Neuron (in vitro differentiated cells): ENCODE measurements at regions not wholly inside any gene's neighbourhood (a gene's known extent, or its start where the extent isn't known, plus 50 kb on each side); places are given as distances from the start of the nearest gene placed in this dataset.

Experiments used
- H2AFZ ChIP-seq: one replicate; pipeline ENCODE4 v1.6.1; 2013; ENCODE audit warnings: low read depth, mild to moderate bottlenecking, inconsistent platforms, low read length, moderate library complexity
- H3K27me3 ChIP-seq: one replicate; pipeline ENCODE4 v1.6.1; 2013; ENCODE audit warnings: low read length; ENCODE audit not compliant: insufficient read depth
- H3K36me3 ChIP-seq: one replicate; pipeline ENCODE4 v1.6.1; 2013; ENCODE audit warnings: low read length; ENCODE audit not compliant: insufficient read depth
- H3K4me1 ChIP-seq: one replicate; pipeline ENCODE4 v1.6.1; 2013; ENCODE audit warnings: low read length; ENCODE audit not compliant: insufficient read depth
- H3K4me3 ChIP-seq: 2 replicates; pipeline ENCODE4 v1.5.1; 2013; ENCODE audit warnings: mild to moderate bottlenecking, low read length, moderate library complexity
- H3K9me3 ChIP-seq: one replicate; pipeline ENCODE4 v1.6.1; 2013; ENCODE audit warnings: low read length

GRCh38 chr1:98503771-98504170 is 157.8 kb upstream of the SNX7 start:
- H3K9me3 ChIP-seq = no peaks in the 10 kb centered on the region
- no peak overlapping the region for H2AFZ ChIP-seq
- no peak overlapping the region for H3K4me3 ChIP-seq
- no peaks in the 10 kb centered on the region for H3K27me3 ChIP-seq
- H3K36me3 ChIP-seq = no peaks in the 10 kb centered on the region
- no peaks in the 10 kb centered on the region for H3K4me1 ChIP-seq

DNA sequence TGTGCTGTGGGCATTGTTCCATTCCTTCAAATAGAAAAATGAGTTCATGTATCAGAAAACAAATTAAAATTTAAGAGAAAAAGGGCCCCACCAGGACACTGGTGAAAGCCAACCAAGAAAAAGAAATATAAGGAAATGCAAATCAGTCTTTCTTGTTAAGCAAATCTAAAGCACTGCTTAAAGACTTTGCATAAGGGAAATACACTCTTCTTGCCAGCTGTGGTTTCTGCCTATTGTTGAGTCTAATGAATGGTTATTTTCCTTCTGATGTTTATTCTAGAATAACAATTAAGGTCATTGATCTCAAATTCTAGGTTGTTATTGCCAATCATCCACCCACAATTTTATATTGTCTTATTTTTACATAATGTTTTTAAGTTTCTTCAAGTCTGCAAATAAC is 158.6 kb upstream of the SNX7 start:
- Histone ChIP-seq H3K4me3 (no peak overlapping the region), H3K4me1 (no peaks in the 10 kb centered on the region), H3K36me3 (no peaks in the 10 kb centered on the region), H2AFZ (no peak overlapping the region), H3K9me3 (no peaks in the 10 kb centered on the region), H3K27me3 (no peaks in the 10 kb centered on the region)

DNA sequence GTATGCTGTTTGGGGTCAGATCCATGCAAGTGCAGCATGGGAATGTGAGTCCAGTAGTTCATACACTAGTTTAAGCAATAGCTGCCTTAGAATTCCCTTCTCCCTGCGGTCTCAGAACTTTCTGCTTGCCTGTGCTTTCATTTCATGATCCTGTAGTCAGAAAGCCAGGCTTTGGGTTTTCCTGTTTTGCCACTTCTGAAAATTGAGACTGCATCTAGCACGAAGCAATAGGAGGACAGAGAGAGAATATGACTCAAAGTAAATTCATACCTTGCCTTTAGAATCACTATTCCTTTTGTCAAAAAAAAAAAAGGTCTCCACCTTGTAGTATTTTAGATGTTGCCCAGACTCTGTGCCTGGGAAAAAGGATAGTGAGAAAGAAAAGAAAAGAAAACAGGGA is 161.2 kb upstream of the SNX7 start:
- Histone ChIP-seq H3K4me3 (no peak overlapping the region), H3K4me1 (peaks cover 3% of the 10 kb centered on the region), H2AFZ (no peak overlapping the region), H3K36me3 (no peaks in the 10 kb centered on the region), H3K9me3 (no peaks in the 10 kb centered on the region), H3K27me3 (no peaks in the 10 kb centered on the region)

DNA sequence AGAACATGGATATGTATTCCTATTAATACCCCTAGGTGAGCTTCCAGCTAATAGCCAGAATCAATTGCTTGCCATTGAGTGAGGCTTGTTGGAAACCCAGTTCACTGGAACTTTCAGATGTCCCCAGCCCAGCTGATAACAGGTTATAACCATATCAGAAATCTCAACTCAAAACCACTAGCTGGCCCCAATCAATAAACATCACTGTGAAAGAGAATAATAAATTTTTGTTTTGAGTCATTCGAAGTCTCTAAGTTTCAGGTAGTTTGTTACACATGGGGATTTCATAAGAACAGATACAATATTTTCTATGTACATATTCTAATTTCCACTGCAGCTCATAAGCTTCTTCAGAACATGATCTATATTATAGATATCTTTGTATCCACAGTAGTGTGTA is 162.9 kb upstream of the SNX7 start:
- H3K36me3 ChIP-seq = no peaks in the 10 kb centered on the region
- H3K9me3 ChIP-seq = no peaks in the 10 kb centered on the region
- no peak overlapping the region for H2AFZ ChIP-seq
- no peak overlapping the region for H3K4me3 ChIP-seq
- H3K4me1 ChIP-seq = peaks cover 3% of the 10 kb centered on the region
- no peaks in the 10 kb centered on the region for H3K27me3 ChIP-seq

DNA sequence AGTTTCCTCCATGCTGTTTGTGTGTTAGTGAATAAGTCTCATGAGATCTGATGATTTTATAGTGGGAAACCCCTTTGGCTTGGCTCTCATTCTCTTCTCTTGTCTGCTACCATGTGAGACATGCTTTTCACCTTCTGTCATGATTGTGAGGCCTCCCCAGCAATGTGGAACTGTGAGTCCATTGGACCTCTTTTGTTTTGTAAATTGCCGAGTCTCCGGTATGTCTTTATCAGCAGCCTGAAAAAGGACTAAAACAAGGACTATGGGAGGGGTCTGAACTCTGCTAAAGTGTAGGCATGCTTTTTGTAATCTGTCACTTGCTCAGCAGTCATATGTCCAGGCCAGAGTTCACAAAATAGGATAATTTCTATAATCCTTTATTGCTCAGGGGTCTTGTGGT is 164.0 kb upstream of the SNX7 start:
- no peak overlapping the region for H2AFZ ChIP-seq
- H3K27me3 ChIP-seq = no peaks in the 10 kb centered on the region
- no peaks in the 10 kb centered on the region for H3K9me3 ChIP-seq
- H3K4me3 ChIP-seq = no peak overlapping the region
- H3K36me3 ChIP-seq = no peaks in the 10 kb centered on the region
- H3K4me1 ChIP-seq = peaks cover 3% of the 10 kb centered on the region

DNA sequence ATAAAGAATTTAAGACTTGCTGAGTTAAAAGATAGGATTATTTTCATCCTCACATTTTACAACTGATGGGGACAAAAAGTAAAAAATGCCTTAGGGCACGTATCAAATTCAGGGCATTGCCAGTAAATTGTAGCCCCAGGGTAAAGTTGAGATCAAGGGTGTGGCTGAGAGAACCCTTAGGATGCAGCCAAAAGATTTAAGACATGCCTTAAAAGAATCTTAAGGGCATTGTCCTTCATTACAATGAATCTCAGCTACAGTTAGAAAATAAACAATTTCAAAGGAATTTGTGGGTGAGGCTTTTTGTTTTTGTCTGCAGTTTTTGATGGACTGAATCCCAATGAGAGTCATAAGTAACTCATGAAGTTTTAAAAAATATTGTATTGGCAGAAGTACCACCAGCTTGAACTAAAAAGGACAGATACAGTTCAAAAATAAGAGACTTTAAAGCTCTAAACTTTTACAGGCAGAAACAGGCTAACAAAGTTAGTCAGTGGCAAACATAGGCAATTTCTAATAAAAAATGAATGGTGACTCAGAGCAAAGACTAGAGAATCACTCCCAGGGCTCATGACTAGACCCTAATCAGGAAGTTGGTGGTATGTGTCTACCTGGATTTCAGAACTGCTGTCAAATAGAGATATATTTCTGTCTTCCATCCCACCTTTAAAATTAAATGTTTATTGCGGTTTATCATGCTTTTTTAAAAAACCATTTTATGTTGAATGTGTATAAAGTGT is 165.1 kb upstream of the SNX7 start:
- H2AFZ ChIP-seq = no peak overlapping the region
- H3K4me3 ChIP-seq = no peak overlapping the region
- H3K36me3 ChIP-seq = no peaks in the 10 kb centered on the region
- no peaks in the 10 kb centered on the region for H3K27me3 ChIP-seq
- peaks cover 3% of the 10 kb centered on the region for H3K4me1 ChIP-seq
- no peaks in the 10 kb centered on the region for H3K9me3 ChIP-seq

GRCh38 chr1:98493469-98493868 is 168.1 kb upstream of the SNX7 start:
- H3K27me3 ChIP-seq = no peaks in the 10 kb centered on the region
- H3K36me3 ChIP-seq = no peaks in the 10 kb centered on the region
- peaks cover 3% of the 10 kb centered on the region for H3K4me1 ChIP-seq
- H2AFZ ChIP-seq = no peak overlapping the region
- H3K9me3 ChIP-seq = no peaks in the 10 kb centered on the region
- no peak overlapping the region for H3K4me3 ChIP-seq

DNA sequence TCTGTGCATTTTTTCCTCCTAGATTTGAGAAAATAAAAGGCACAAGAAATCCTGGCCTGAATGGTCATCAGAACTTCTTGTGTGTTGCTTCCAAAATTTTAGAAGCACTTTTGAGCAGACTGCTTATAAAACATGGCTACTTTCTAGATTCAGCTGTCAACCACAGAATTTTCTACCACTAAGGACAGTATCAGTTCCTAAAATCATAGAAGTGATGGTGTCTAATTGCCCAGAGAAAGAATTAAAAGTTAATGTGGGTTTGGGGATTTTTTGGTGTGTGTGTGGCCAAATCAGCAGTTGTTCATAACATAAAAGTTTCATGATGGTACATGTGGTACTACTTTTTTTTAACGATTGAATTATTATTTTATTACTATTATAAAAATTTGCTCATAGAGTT is 171.4 kb upstream of the SNX7 start:
- H3K36me3 ChIP-seq = no peaks in the 10 kb centered on the region
- H3K27me3 ChIP-seq = no peaks in the 10 kb centered on the region
- H3K4me3 ChIP-seq = no peak overlapping the region
- H3K4me1 ChIP-seq = no peaks in the 10 kb centered on the region
- H3K9me3 ChIP-seq = no peaks in the 10 kb centered on the region
- no peak overlapping the region for H2AFZ ChIP-seq

DNA sequence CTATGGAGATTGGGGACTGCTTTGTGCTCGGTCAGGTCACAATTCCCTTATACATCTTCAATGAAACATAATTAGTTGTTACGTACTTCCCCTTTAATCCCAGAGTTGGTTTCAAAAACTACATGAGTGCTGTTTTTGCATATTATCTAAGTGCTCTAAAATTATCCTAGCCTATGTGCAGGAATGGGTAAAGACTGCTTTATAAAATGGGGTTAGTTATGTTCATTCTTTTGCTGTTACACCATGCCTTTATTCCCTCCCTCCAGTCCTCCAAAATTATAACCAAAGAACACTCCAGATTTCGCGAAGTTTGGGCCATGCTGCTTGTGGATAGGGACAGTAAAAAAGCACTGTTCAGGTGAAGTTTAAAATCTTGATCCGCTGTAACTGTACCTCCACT is 173.9 kb upstream of the SNX7 start:
- Histone ChIP-seq H2AFZ (no peak overlapping the region), H3K36me3 (no peaks in the 10 kb centered on the region), H3K27me3 (no peaks in the 10 kb centered on the region), H3K4me3 (no peak overlapping the region), H3K4me1 (no peaks in the 10 kb centered on the region), H3K9me3 (no peaks in the 10 kb centered on the region)

DNA sequence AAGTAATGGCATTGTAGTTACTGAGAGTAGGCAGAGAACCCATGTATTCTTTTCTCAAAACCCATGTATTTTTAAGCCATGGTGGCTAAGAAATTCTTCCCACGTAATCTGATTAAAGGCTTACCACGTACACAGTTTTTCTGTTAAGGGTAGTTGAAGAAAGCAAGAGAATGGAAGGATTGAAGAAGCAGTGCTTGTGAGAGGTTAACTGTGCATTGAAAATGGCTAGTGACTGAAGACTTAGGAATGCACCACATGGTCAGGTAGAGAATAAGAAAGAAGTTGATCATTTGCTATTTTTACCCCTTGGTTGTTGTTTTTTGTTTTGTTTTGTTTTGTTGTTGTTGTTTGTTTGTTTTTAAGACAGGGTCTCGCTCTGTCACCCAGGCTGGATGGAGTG is 178.9 kb upstream of the SNX7 start:
- H3K4me3 ChIP-seq = no peak overlapping the region
- H3K27me3 ChIP-seq = no peaks in the 10 kb centered on the region
- H3K9me3 ChIP-seq = no peaks in the 10 kb centered on the region

DNA sequence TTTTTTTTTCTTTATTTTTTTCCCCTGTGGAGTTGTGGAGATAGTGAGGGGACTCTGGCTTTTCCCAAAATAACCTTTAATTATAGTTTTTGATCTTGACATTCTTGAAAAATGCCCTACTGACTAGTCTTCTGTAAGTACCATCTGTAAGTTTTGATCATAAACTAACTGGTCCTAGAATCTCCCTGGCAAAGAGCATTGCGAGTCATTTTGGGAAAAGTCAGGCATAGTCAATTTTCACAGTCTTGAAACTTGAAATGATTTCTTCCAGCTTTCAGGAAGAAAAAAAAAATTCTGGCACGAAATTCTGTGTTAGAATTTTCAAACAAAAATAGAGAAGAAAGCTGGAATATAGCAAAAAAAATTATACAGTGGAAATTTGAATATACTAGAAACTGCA is 181.2 kb upstream of the SNX7 start:
- Histone ChIP-seq H3K27me3 (no peaks in the 10 kb centered on the region), H3K4me3 (no peak overlapping the region), H3K4me1 (no peaks in the 10 kb centered on the region), H2AFZ (no peak overlapping the region), H3K36me3 (no peaks in the 10 kb centered on the region), H3K9me3 (no peaks in the 10 kb centered on the region)

More for the DNA sequence above, 178.9 kb upstream of the SNX7 start:
- Histone ChIP-seq H3K36me3 (no peaks in the 10 kb centered on the region), H3K4me1 (no peaks in the 10 kb centered on the region), H2AFZ (no peak overlapping the region)

DNA sequence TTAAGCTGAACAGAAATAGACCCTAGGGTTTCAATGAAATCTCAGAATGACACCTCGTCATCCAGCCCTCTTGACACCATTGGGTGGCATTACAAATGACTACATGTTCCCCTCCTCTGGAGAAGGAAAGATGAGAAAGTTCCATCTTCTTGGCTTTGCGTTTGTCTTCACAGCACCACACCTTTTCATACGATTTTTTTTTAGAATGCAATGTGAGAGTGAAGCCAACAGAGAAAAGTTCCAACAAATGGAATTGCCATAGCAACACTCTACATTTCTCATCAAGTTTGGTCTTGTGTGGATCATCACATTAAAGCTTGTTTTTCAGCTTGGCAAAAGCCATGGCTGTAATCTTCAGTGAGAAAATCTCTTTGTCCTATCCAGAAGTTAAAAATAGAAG is 183.4 kb upstream of the SNX7 start:
- H3K4me1 ChIP-seq = no peaks in the 10 kb centered on the region
- no peaks in the 10 kb centered on the region for H3K36me3 ChIP-seq
- no peak overlapping the region for H3K4me3 ChIP-seq
- no peaks in the 10 kb centered on the region for H3K9me3 ChIP-seq
- H2AFZ ChIP-seq = no peak overlapping the region
- H3K27me3 ChIP-seq = no peaks in the 10 kb centered on the region

DNA sequence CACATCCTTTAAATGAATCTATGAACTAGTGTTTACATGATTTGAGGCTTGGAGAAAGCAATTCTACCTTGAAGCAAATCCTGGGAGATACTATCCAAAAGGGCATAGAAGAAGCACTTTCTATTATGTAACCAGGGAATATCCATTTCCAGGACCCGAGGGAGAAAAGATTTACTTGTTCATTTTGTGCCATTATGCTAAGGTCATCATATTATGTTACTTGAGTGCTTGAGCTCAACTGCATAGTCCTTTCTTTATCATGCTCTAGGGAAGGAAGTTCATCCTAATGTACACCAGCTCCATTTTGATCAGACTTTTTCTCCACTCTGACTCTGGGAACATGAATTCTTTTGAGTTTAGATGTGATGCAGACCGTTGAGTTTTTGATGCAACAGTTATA is 188.6 kb upstream of the SNX7 start:
- H2AFZ ChIP-seq = no peak overlapping the region
- H3K36me3 ChIP-seq = no peaks in the 10 kb centered on the region
- H3K9me3 ChIP-seq = no peaks in the 10 kb centered on the region
- H3K4me3 ChIP-seq = no peak overlapping the region
- no peaks in the 10 kb centered on the region for H3K27me3 ChIP-seq
- H3K4me1 ChIP-seq = no peaks in the 10 kb centered on the region

DNA sequence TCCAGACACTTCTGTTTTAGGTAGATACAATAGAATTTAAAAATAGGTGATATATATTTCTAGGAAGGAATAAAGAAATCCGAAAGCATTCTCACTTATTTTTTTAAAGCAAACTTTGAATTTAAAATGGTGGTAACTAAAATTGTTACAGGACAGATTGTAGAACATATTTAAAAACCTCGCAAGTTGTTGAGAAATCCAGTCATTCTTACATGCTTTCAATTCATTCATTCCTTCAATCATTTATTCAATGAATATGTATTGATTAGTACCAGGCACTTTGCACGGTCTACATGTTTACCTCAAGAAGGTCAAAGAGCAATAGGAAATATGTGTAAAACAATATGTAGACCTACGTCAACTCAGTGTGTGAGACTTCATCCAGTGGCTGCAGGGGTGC is 189.9 kb upstream of the SNX7 start:
- H3K4me1 ChIP-seq = no peaks in the 10 kb centered on the region
- H3K36me3 ChIP-seq = no peaks in the 10 kb centered on the region
- H3K27me3 ChIP-seq = no peaks in the 10 kb centered on the region
- no peak overlapping the region for H2AFZ ChIP-seq
- no peak overlapping the region for H3K4me3 ChIP-seq
- no peaks in the 10 kb centered on the region for H3K9me3 ChIP-seq
